SKM-1 treated with dmso at 0.1 percent for 144 hours (cell line): ENCODE measurements at regions not wholly inside any gene's neighbourhood (a gene's known extent, or its start where the extent isn't known, plus 50 kb on each side); places are given as distances from the start of the nearest gene placed in this dataset.

Experiments used
- DNase-seq: peaks from one replicate; lab custom pipeline; 2025; ENCODE audit not compliant: unreplicated experiment; lab: John Stamatoyannopoulos, UW

DNA sequence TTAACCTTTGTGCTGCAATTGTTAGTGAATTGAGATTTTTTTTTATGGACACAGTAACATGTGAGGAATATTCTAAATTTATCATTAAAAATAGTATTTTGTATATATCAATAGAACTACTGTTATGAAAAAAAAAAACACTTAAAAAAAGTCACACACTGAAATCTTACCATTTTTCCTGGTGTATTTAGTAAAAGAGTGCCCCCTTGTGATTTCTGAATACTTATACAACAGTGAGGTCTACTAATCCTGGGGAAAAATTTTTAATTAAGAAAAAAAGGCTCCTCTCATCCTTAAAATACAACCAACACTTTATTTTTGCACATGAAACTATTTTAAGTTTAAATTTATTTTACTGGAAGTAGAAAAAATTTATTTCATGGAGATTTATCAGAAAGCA is 56.4 kb upstream of the SPOCK3 start:
- peak; percentile 7 for DNase-seq

DNA sequence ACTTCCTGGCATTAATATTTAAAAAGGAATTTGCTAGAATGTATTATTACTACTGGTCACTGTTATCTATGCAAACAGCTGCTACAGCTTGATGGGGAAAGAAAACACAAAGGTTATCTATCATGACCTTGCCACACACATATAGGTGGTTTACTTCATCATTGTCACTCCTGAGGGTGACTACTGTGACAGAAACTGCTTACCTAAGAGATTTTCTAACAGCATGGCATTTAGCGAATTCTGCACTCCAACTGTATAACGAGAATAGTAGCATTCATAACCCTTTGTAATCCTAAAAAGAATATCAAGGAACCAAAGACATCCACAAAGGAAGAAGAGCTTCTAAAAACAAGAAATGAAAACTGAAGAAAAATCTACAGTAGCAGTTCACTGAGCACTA is 74.6 kb upstream of the SPOCK3 start:
- no peak for DNase-seq

DNA sequence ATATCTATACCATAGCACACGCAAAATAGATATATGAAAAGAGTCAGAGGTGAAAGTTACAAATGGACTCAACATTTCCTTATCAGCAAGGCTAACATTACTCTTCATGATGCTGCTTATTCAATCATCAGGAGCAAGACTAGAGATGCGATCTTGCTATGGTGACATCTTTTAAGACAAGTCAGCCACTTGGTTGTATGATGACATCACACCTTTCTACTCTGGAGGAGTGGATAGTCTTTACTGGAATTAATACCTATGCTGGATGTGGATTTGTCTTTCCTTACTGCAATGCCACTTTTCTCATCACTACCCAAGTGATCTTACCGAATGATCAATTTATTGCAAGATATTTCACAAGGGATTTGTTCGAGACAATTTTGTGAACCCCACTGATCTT is 87.0 kb upstream of the SPOCK3 start:
- no peak for DNase-seq

DNA sequence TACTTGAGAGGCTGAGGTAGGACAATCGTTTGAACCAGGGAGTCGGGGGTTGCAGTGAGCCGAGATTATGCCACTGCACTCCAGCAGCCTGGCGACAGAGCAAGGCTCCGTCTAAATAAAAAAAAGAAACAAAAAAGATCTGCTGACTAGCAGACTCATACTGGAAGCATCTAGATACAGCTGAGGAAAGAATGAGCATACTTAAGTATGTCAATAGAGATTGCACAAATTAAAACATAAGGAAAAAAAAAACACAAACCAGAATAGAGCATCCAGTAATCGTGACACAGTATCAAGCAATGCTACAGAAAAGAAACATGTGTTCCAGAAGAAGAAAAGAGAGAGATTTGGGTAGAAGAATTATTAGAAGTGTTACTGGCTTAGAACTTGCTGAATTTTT is 105.5 kb upstream of the SPOCK3 start:
- DNase-seq, result no peak

DNA sequence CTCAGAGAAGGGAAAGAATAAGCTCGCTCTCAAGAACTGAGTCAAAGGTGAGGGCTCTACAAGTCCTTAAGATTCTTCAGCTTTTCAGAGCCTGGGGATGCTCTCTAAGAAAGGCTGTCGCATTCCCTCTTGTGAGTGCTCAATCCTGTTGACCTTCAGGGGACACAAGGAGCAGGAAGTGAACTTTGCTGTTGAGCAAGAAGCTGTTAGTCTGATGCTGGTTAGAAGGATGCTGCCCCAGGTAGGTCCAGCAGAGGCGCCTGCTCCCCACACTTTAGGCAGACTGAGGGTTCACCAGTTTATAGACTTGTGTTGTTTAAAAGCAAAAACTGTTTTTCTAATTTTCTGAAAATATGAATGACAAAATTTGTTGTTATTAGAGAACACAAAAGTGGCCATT is 125.4 kb upstream of the SPOCK3 start:
- no peak for DNase-seq

DNA sequence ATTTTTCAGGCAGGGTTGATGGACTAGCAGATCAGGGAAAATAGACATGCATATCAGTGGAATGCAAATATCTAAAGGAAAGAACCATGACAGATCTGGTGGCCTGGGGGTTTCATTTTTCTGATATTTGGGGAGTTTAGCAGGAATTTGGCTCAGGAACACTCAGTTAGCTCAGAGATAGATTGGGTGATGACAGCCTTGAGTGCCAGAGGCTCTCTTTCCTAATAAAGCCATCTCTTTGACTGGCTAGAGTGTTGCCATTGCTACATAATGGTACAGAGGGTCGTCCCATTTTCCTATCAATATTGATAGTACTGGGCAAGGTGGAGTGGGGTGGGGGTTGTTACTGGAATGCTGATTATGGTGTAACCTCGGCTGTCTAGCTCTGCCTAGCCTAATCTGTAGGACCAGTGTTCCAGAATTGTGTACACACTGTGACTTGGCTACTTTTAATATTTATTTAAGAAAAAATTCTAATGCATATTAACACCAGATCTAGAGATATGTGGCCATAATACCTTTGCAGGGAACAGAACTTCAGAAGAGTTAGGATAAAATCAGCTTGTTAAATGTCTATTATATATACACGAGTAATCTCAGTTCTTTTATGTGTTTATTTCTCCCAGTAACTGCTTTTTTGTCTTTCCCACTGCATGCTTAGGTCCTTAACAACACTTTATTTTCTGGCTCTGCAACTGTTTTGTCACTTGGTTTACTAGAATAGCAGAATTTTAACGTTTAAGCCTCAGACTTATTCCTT is 145.0 kb upstream of the SPOCK3 start:
- no peak for DNase-seq

DNA sequence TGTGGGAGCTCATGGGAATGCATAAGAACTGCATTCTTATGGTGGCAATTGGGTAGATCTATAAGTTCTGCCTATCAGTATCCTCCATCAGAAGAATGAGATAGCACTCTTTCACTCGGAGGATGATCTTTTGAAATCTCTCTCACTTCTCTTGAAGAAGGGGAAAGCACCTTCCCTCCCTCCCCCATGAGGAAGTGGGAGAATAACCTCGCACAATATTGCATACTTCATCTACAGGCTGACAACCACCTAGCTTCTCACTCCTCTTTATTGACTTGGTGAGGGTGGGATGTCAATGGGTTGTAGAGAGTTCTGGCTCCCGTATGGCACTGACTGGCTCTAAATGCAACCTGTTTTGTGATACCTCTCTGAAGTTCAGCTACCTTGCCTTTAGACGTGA is 146.7 kb upstream of the SPOCK3 start:
- peak; percentile 6 for DNase-seq

DNA sequence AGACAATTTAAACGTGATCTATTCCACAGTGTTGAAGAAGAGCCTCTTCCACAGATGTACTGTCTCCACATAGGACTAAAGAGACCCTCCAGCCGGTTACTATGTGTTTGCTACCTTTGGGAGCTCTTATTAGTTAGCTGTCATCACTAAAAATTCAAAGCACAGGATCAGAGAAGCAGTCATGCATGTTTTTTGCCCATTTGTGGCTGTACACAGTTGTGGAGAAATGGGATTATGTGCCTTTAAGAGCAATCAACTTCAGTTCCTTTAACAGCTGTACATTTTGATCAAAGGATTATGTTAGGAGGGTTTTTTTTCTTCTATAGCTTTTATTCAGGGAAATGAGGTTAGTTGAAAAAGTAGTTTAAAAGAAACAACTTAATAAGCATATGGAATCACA is 149.0 kb upstream of the SPOCK3 start:
- DNase-seq, result no peak

DNA sequence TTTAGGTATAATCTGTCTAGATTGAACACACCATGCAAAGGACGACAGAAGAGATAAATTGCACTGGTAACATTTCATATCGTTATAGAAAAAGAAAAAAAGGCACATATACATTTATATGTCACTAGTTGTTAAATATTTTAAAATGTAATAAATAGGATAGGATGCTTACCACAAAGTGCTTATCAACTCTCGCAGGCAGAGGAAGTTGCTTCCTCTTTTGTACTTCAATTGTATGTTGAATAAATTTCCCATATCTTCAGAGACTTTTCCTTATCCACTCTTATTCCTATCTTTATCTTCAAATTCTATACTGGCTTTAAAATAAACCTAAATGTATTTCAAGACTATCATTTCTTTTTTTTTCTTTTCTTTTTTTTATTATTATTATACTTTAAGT is 163.3 kb upstream of the SPOCK3 start:
- DNase-seq, result no peak

DNA sequence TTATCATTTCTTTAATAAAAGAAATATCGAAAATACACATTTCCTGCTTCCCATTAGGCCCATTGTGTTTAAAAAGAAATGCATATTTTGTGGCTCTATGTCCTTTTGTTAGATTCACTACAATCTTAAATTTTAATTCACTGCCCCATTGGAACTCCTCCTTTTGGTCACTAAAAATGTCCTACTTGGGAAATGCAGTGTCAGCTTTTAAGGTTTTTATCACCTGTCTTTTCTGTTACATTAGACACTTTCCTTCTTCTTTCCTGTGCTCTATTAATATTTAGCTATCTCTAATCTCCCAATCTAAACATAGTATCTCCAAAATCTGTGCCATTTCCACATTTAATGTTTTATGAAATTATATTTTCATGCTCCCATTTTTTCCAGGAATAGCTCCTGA is 164.9 kb upstream of the SPOCK3 start:
- no peak for DNase-seq

DNA sequence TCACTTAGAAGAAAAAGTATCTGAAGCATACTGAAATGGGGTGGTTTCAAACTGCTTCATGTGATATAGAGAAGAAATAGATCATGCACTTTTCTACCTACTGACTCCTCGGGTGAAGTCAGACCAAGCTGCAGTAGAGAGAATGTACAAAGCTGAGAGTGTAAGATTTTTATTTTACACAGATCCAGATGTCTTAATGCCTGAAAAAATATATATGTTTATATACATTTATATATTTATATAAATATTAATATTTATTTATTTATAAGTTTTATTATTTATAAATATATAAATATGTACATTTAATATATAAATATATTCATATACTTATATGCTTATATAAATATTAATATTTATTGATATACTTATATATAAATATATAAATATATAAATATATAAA is 171.9 kb upstream of the SPOCK3 start:
- DNase-seq, result no peak

DNA sequence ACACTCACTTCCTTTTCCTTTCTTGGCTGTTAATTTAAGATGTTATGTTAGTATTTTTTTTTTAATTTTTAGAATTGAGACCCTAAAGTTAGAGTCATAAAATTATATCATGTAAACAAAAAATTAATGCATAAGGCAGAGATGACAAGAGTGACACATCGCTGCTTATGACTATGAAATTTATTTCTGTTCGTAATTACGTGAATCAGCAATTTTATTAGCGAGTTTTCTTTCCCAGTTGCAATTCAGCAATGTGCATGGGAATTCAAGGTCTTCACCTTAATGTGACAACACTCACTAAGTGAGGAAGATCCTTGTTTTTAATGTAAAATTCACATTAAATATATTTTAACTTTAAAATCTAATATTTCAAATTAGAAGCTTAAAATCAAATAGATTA is 181.2 kb upstream of the SPOCK3 start:
- DNase-seq, result no peak

DNA sequence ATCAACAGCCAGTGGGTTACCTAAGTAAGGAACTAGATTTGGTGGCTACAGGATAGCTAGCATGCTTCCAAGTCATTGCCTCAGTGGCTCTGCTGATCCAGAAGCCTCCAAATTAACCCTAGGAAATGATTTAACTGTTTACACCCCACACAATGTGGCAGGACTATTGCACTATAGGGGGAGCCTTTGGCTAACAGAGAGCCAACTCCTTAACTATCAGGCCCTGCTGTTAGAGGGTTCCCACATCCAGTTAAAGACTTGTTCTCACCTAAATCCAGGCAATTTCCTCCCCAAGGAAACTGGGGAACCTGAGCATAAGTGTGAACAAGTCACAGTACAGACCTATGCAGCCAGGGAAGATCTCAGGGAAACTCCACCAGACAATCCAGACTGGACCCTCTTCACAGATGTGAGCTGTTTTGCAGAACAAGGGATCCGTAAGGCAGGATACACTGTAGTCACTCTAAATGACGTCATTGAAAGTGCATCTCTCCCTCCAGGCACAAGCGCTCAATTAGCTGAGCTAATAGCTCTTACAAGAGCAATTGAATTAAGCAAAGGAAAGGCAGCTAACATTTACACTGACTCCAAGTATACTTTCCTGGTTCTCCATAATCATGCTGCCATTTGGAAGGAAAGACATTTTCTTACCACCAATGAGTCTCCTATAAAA is 185.3 kb upstream of the SPOCK3 start:
- DNase-seq, result no peak

DNA sequence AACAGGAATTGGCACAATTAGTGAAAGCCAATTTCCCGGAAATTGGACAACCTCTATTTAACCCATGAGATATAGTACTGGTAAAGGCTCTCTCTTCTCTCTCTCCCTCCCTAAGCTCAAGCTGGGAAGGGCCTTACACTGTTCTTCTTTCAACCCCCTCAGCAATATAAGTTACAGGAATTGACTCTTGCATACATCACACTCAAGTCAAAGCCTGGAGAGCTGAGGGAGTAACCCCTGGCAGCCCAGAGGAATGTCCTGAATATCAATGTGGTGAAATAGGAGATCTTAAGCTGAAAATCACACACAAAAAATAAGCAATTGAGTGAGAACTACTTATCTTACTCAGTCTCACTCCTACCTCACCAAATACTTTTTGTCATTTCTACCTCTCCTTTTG is 186.9 kb upstream of the SPOCK3 start:
- no peak for DNase-seq

DNA sequence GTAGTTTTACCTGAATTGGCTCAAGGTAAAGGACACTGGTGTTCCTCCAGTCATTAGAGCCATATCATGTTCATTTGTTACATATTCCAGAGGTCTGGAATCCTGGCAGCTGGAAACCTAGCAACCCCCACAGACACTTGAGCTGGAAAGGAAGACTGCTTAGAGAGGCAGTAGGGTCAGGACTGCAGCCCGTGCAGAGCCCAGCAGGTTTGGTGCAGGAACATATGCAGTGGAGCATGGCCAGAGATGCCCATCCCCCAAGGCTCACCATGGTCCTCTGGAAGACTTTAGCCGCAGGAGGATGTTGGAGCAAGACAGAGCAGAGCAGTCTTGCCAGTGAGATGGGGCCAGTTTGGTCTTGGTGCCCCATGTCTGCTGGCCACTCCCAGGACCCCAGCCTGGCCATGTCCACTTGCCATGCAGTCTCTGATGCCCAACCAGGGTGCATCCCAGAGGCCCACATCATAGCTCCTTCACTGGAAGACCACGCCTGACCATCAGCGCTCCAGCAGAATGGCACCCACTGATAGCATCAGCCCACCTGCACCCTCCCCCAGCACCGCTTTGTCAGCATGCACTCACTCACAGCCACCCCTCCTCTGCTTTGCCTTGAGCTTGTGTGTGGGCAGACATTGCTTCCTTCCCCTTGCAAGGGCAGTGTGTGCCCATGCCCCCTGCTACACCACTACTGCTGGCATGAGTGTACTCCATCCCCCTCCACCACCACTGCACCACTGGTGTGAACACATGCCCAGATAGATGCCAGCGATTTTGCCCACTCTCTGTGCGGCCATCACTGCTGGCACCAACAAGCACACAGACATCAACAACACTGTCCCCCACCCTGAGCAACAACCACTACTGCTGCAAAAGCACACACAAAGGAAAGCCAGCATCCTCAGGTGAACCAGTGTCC is 190.3 kb upstream of the SPOCK3 start:
- no peak for DNase-seq

DNA sequence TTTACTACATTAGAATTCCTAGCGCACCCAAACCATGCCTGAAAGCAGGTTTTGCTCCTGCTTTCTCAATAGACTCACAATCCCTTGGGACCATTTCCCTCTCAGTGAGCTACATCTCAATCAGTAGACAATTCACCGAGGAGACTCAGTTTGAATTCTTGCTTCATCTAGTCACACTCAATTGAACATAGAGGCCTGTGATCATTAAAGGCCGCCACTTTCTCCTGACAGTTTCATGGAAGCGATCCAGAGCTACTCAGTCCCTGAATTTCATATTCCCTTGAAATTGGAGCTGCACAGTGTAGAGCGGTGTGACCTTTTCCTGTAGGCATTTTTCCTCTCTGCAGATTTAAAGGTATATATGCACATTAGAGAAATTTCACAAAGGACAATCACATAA is 193.9 kb upstream of the SPOCK3 start:
- DNase-seq, result no peak

DNA sequence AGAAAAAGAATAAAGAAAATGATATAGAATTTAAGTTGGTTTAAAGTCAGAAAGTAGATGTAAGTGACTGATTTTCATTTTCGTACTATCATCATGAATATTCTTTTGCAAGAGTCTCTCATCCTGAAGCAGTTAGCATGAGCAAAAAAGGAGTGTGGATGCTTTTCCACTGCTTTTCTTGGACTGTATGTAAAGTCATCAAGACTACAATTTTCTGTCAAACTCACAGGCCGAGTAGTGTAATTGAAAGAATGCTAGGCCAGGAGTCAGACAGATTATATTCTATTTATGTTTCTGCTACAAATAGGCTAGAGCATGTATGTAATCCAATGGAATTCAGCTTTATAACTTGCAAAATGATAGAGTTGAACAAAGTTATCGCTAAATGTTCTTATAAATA is 197.1 kb upstream of the SPOCK3 start:
- no peak for DNase-seq

DNA sequence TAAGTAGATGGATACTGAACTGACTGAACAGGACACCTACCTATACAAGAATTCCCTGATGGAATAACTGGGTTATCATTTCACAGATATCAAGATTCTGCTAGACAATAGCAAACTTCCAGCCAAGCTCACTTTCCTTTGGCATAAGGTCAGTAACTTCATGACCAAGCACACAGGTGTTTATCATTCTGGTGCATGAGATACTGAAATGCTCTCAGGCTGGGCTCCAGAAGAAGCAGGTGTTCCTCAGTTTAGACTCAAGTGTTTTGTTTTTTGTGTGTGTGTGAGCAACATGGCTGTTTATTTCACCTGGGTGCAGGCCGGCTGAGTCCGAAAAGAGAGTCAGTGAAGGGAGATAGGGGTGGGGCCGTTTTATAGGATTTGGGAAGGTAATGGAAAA is 201.5 kb upstream of the SPOCK3 start:
- no peak for DNase-seq

DNA sequence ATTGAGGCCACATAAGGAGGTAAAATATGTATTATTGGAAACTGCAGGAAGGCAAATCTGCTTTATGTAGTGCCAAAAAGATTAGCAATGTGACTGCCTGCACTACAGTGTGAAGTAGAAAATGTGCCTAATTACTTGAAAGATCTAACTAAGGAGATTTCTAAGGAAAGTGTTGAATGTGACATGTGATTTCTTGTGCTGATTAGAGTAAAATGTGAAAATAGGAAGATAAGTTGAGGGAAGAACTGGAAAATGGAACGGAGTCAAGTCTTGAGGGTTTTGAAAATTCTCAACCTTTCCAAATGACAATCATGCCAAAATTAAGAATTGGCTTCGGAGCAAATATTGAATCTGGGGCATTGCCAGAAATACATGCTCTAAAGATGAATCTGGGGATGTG is 209.5 kb upstream of the SPOCK3 start:
- no peak for DNase-seq

DNA sequence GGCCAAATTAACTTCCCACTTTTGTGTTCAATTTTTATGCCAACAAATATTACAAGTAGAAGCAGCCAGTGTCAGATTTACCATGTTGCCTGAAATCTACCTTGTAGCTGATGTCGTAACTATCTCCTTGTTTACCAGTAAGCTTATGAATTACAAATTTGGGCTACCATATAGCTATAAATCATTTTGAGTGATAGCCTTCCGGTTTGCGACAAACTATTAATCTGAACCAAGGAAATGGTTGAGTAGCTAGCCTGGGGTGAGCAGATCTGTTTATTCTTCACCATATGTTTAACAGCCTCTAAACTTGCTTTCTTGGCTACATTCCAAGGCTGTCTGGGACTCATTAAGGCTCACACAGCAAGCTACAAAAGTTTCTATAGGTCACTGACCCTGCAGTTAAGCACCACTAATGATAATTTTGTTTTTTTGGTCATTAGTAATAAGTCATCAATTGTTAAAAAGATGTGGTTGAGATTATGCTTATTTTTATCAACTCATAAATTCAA is 218.7 kb upstream of the SPOCK3 start:
- DNase-seq, result no peak

DNA sequence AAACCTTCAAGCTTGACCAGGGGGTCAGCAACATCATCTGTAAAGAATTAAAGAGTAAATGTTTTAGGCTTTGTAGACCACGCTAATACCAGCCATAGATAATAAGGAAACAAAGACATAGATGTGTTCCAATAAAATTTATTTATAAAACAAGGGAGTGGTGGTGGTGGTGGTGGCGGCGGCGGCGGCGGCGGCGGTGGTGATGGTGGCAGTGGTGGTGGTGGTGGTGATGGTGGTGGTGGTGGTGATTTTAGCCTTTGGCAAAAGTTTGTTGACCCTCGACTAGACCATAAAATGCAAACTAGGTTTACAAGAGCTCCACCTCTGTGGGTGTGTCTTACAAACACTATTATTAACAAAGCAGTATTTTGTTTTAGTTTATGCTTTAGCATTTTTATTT is 222.3 kb upstream of the SPOCK3 start:
- no peak for DNase-seq

DNA sequence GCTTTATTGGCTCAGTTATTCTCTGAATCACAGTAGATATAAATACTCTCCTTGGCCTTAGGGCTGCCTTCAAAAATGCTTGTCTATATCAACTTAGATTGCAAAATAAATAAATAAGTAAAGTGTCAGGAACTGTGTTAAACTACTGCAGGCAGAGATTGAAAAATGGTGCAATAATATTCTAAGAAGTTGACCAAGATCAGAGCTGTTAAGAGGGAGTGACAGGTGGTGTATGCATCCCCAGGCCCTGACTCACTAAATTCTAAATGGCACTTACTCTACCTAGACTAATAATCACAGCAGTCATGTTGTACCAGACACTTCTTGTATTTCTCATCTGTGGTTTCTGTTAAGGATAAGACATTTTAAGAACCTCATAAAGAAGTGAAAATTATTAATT is 235.1 kb upstream of the SPOCK3 start:
- DNase-seq, result no peak
